B cell (primary cell): ENCODE measurements at regions not wholly inside any gene's neighbourhood (a gene's known extent, or its start where the extent isn't known, plus 50 kb on each side); places are given as distances from the start of the nearest gene placed in this dataset.

Experiments
- ATAC-seq: fragments of 200-7000 bp; cut with Tn5 transposase; one replicate; pipeline ENCODE4 v1.10.0; 2021; ENCODE audit warnings: low read depth, mild to moderate bottlenecking, moderate number of reproducible peaks, moderate library complexity
- CTCF ChIA-PET: fragments of 350-600 bp; sonication (Branson Sonifier 250); formaldehyde crosslinking; loops from one replicate; lab custom pipeline; 2021; ENCODE audit warnings: antibody characterized with exemption, inconsistent platforms; lab: Charles Lee
- POLR2A ChIA-PET: fragments of 350-600 bp; sonication (Branson Sonifier 250); formaldehyde crosslinking; loops from one replicate; lab custom pipeline; 2021; ENCODE audit warnings: antibody characterized with exemption; lab: Charles Lee
- DNase-seq: peaks from one replicate; pipeline ENCODE4 v3.0.0; 2013
- H2AFZ ChIP-seq: 2 replicates; pipeline ENCODE4 v1.6.1; 2012; ENCODE audit warnings: mild to moderate bottlenecking, low read depth, low read length; ENCODE audit not compliant: insufficient read depth, poor library complexity, severe bottlenecking
- H3K27ac ChIP-seq, 2 donors: 1 replicate in 1 of 2; 2 replicates in 1 of 2; pipeline ENCODE4 v1.5.1; 2012 to 2013; ENCODE audit warnings: low read length in 2 of 2, mild to moderate bottlenecking in 2 of 2, moderate library complexity in 1 of 2
- H3K27me3 ChIP-seq, 4 experiments: fragments of 200-600 bp in 1 of 4; sonication (generic) in 1 of 4; replicated peaks in 1 of 4; 1 replicate in 2 of 4; 2 replicates in 2 of 4; pipeline versions ENCODE4 v1.6.1 to v1.7.0; 2013 to 2016; ENCODE audit warnings: low read length in 3 of 4, mild to moderate bottlenecking in 2 of 4, mixed read lengths in 1 of 4, moderate library complexity in 1 of 4; ENCODE audit not compliant: insufficient read depth in 4 of 4, control insufficient read depth in 3 of 4; ENCODE audit errors: control extremely low read depth in 1 of 4
- H3K36me3 ChIP-seq, 2 experiments: replicated peaks in 1 of 2; 1 replicate in 1 of 2; 2 replicates in 1 of 2; pipeline versions ENCODE4 v1.6.1 to v1.7.1; 2013; ENCODE audit warnings: low read length in 1 of 2; ENCODE audit not compliant: insufficient read depth in 2 of 2, control insufficient read depth in 1 of 2; ENCODE audit errors: control extremely low read depth in 1 of 2, extremely low read depth in 1 of 2
- H3K4me1 ChIP-seq, 2 donors: fragments of 200-600 bp in 1 of 2; sonication (generic) in 1 of 2; 1 replicate in 1 of 2; 2 replicates in 1 of 2; pipeline versions ENCODE4 v1.5.1 to v1.6.1; 2013 to 2017; ENCODE audit warnings: low read length in 2 of 2; ENCODE audit not compliant: control insufficient read depth in 2 of 2, insufficient read depth in 2 of 2
- H3K4me2 ChIP-seq: replicated peaks from 2 replicates; pipeline ENCODE3; 2012; ENCODE audit warnings: mild to moderate bottlenecking, low read depth, low read length; ENCODE audit not compliant: poor library complexity, severe bottlenecking
- H3K4me3 ChIP-seq, 5 experiments: fragments of 200-600 bp in 1 of 5; sonication (generic) in 1 of 5; 1 replicate in 3 of 5; 2 replicates in 2 of 5; pipeline versions ENCODE4 v1.5.1 to v1.7.0; 2011 to 2016; ENCODE audit warnings: low read length in 4 of 5, mild to moderate bottlenecking in 4 of 5, low read depth in 2 of 5, control low read depth in 1 of 5, moderate library complexity in 1 of 5; ENCODE audit not compliant: insufficient read depth in 1 of 5; ENCODE audit errors: control extremely low read depth in 1 of 5, extremely low read depth in 1 of 5
- H3K79me2 ChIP-seq: fragments of 200-600 bp; sonication (generic); one replicate; pipeline ENCODE4 v1.6.0; 2016; ENCODE audit warnings: low read length; ENCODE audit not compliant: control insufficient read depth, insufficient read depth
- H3K9ac ChIP-seq: fragments of 200-600 bp; sonication (generic); 2 replicates; pipeline ENCODE4 v1.6.1; 2017; ENCODE audit warnings: mild to moderate bottlenecking, low read length, moderate library complexity
- H3K9me3 ChIP-seq, 3 donors: one replicate each; pipeline versions ENCODE4 v1.6.1 to v1.7.1; 2013; ENCODE audit warnings: low read length in 2 of 3; ENCODE audit not compliant: control insufficient read depth in 2 of 3, insufficient read depth in 1 of 3; ENCODE audit errors: control extremely low read depth in 1 of 3
- H4K20me1 ChIP-seq: 2 replicates; pipeline ENCODE4 v1.6.0; 2012; ENCODE audit warnings: mild to moderate bottlenecking, low read length; ENCODE audit not compliant: insufficient read depth, control insufficient read depth, poor library complexity, severe bottlenecking
- H3K27ac Mint-ChIP-seq: one replicate; pipeline ENCODE4 v1.8.0; 2021; ENCODE audit warnings: mixed read lengths
- H3K27me3 Mint-ChIP-seq: one replicate; pipeline ENCODE4 v1.8.0; 2021; ENCODE audit warnings: mixed read lengths
- H3K4me1 Mint-ChIP-seq: one replicate; pipeline ENCODE4 v1.8.0; 2021; ENCODE audit warnings: mixed read lengths
- H3K4me3 Mint-ChIP-seq: one replicate; pipeline ENCODE4 v1.8.0; 2021; ENCODE audit warnings: mixed read lengths
- H3K9me3 Mint-ChIP-seq: one replicate; pipeline ENCODE4 v1.8.0; 2022; ENCODE audit warnings: mixed read lengths; ENCODE audit not compliant: insufficient read depth
- CTCF ChIP-seq: fragments of 200-600 bp; IDR thresholded peaks from one replicate; pipeline ENCODE4 v1.8.0; 2022; ENCODE audit warnings: antibody characterized with exemption, mild to moderate bottlenecking
- EZH2 ChIP-seq: IDR thresholded peaks from 2 replicates; pipeline ENCODE4 v1.6.1; 2012; ENCODE audit warnings: borderline replicate concordance, low read depth, mild to moderate bottlenecking, moderate library complexity, low read length; ENCODE audit not compliant: insufficient read depth, poor library complexity, severe bottlenecking
- WGBS: methylation state at CpG from one replicate; pipeline ENCODE4 v1.1.5; 2013; ENCODE audit warnings: missing lambda C conversion rate; ENCODE audit not compliant: insufficient coverage; 5-methylcytosine and 5-hydroxymethylcytosine counted together
- intact Hi-C: fragments of 100-400 bp; cut with micrococcal nuclease; formaldehyde crosslinking; loops from one replicate; pipeline ENCODE4 v1.10.0; 2022

DNA sequence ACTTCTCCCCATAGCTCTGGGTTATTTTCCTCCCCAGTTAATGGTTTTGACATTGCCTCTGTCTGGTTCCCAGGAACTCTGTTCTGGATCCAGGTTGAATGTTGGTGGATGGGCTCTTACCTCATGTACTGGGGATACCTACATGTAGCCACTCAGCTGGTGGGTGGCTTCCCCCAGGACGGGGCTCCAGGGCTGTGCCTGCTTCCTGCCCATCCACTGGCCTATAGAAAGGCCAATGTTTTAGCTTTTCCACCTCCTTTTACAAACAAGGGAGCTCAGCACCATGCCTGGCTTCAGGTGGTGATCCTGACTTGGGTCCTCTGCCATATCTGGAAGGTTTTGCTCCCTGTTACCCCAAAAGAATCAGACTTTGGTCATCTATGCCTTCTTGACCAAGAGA lies 120.2 kb downstream of the AKAP11 start:
- H3K4me3 Mint-ChIP-seq = no peak overlapping the region
- POLR2A ChIA-PET = no interaction called here

More for the DNA sequence above, 120.2 kb downstream of the AKAP11 start:
- Histone ChIP-seq H3K4me3 (no peak overlapping the region), H3K4me2 (no peak overlapping the region), H3K9ac (no peak overlapping the region), H3K4me1 (peaks cover 10 to 25% of the 10 kb centered on the region in 2 donors), H3K27ac (no peak overlapping the region), H3K9me3 (peaks cover 0 to 3% (median 0%) of the 10 kb centered on the region in 3 donors), H4K20me1 (no peaks in the 10 kb centered on the region), H3K36me3 (no peaks in the 10 kb centered on the region), H3K27me3 (no peaks in the 10 kb centered on the region), H2AFZ (no peak overlapping the region), H3K79me2 (no peaks in the 10 kb centered on the region)
- TF ChIP-seq EZH2 = no peak
- TF ChIP-seq CTCF = no peak
- peaks cover 3% of the 10 kb centered on the region for H3K27me3 Mint-ChIP-seq
- ATAC-seq (no peak), DNase-seq (no peak)
- H3K9me3 Mint-ChIP-seq = no peaks in the 10 kb centered on the region
- CTCF ChIA-PET = no interaction called here
- 82% methylated on average over 1 of the region's 1 CpG for WGBS
- intact Hi-C loops = no loop called here
- peaks cover 33% of the 10 kb centered on the region for H3K4me1 Mint-ChIP-seq
- H3K27ac Mint-ChIP-seq = no peak overlapping the region
